Fibroblast of skin of right biceps (primary cell): ENCODE measurements at regions not wholly inside any gene's neighbourhood (a gene's known extent, or its start where the extent isn't known, plus 50 kb on each side); places are given as distances from the start of the nearest gene placed in this dataset.

Experiments used
- DNase-seq: peaks from one replicate; pipeline ENCODE4 v3.0.0-alpha.2; 2013

DNA sequence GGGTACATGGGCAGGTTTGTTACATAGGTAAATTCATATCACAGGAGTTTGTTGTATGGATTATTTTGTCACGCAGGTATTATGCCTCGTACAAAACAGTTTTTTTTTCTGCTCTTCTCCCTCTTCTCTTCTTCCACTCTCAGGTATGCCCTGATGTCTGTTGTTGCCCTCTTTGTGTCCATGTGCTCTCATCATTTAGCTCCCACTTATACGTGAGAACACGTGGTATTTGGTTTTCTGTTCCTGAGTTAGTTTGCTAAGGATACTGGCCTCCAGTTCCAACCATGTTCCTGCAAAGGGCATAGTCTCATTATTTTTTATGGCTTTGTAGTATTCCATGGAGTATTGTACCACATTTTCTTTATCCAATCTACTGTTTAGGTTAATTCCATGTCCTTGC, 65.7 kb downstream of the UNC5CL start:
- DNase-seq, result no peak

DNA sequence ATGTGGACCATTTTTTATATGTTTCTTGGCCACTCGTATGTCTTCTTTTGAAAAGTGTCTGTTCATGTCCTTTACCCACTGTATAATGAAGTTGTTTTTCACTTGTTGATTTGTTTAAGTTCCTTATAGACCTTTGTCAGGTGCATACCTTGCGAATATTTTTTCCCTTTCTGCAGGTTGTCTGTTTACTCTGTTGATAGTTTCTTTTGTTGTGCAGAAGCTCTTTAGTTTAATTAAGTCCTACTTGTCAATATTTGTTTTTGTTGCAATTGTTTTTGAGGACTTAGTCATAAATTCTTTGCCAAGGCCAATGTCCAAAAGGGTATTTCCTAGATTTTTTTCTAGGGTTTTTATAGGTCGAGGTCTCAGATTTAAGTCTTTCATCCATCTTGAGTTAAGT, 66.2 kb downstream of the UNC5CL start:
- DNase-seq, result no peak

DNA sequence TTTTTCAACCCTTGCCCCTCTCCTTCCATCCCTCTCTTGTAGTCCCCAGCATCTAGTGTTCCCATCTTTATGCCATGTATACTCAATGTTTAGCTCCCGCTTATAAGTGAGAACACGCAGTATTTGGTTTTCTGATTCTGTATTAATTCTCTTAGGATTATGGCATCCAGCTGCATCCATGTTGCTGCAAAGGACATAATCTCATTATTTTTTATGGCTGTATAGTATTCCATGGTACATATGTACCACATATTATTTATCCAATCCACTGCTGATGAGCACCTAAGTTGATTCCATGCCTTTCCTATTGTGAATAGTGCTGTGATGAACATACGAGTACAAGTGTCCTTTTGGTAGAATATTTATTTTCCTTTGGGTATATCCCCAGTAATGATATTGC, 66.8 kb downstream of the UNC5CL start:
- DNase-seq, result no peak

DNA sequence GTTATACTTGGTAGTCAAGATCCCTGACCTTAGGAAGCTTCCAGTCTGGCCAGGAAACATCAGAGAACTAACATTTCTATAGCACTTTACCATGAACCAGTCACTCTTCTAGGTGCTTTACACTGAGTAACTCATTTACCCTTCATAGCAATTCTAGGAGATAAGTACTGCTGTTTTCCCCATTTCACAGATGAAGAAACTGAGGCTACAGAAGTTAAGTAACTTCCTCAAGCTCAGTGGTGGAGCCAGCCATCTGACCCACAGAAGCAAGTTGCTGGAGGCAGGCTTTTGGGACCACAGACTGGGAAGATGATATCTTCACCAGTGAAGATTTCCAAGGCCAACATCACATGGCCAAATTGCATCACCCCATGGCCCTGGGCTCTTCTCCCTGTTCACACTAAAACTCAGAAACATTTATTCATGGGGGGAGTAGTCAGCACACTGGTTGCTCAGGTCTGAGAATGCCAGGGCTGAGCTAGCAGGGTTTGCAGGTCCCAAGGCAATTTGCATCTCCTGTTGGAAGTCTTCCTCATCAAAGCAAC, 70.3 kb downstream of the UNC5CL start:
- no peak for DNase-seq

DNA sequence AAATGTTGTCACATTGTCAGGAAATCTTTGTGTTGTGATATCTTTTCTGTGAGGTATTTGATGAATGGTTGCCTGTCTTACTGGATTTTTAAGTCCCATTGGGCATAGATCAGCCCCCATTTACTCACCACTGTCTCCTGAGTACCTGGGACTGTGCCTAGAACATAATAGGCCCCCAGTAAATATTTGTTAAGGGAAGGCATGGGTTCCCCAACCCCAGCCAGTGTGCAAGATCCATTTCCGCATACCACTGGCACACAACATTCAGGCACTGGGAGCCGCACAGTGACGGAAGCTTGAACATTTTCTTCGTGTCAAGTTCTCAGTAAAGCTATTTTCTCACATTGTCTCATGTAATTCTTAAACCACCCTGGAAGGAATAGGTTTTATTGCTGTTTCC, 72.2 kb downstream of the UNC5CL start:
- no peak for DNase-seq

DNA sequence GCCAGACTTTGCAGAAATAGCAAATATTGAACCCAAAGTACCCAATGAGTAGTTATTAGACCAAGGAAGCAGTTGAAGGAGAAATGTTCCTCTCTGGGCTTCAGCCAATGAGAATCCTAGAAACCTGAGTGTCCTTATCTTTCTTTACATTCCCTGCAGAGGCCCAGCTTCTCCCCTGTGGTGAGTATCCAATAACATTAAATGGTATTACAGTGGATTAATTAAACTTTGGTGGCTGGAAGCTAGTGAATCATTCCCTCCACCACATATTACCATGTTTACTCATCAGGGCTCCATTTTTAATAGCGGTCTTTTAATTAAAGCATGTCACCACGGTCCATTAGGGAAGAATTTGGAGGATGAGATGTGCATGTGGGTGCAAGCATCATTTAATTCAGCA, 74.0 kb downstream of the UNC5CL start:
- peak; percentile 75 for DNase-seq

DNA sequence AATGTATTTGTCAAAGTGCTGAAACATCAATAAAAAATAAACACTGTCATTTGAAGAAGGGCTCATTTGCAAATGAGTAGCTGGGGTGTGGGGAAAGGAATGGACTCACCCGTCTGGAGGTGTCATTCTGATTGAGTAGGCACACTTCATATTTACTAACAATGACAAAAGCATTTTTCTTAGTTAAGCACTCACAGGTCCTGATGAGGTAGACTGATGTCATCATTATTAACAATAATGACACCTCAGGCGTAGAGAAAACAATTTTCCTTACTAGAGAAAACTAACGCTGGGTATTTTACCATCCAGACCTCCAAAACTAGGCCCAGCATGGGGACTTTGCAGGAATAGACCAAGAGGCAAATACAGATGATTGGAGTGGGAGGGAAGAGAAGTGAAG, 76.0 kb downstream of the UNC5CL start:
- DNase-seq, result no peak

DNA sequence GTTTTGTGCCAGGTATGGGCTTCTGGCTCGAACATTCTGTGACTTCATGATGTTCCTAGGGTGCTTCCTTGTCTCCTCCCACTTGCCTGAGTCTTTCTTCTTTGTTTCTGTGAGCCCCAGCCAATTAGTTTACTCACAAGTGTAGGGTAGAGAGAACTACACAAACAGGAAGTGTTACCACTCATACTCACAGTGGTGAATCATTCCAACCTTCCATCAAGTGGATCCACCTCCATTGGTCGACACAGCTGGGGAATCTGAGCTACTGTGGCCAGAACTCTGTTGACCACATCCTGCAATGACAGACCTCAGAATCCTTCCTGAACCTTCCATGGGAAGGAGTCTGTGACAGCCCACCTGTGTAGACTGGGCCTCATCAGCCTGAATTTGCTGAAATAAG, 76.8 kb downstream of the UNC5CL start:
- peak; percentile 94 for DNase-seq

DNA sequence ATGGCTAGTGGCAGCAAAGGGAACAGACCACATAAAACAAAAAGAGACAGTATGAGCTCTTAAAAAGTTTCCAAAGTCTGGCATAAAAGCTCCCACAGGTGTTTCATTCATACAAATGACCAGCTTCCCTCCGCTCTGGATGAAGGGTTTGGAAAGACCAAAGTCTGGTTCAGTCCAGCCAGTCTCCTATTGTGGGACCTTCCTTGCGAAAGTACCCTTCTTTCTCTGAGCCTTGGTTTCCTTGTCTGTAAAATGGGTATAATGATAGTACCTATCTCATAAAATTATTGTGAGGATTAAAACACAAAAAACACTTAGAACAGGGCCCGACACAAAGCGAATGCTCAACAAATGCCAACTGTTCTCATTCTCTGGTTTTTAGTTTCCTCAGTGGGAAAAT, 77.2 kb downstream of the UNC5CL start:
- no peak for DNase-seq

DNA sequence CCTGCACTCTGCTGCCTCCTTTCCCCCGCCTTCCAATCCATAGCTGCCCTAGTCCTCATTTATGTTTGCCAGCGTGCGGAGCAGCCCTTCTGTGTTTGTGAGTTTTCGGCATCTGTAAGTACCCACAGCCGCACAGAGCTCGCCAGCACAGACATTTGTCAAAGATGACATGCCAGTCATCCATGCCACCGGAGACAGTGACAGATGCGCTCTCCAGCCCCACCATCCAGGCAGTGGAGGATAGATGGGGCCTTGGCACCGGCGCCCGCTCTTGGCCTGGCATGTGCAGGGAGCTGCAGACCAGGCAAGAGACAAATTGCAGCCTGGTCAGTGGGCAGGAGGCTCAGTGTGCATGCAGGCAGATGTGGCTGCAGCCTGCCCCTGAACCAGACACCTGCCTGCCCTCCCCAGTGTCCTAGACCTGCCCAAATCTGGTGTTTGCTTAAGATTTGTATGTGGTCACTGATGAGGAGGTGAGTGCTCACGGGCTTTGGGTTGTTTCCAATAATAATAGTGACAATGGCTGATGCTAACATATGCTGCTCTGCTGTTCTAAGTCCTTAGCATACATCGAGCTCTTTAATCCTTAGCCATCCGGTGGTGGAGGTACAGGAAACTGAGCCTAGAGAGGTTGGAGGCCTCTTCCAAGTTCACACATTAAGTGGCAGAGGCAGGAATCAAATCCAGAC, 78.1 kb downstream of the UNC5CL start:
- DNase-seq, result no peak

DNA sequence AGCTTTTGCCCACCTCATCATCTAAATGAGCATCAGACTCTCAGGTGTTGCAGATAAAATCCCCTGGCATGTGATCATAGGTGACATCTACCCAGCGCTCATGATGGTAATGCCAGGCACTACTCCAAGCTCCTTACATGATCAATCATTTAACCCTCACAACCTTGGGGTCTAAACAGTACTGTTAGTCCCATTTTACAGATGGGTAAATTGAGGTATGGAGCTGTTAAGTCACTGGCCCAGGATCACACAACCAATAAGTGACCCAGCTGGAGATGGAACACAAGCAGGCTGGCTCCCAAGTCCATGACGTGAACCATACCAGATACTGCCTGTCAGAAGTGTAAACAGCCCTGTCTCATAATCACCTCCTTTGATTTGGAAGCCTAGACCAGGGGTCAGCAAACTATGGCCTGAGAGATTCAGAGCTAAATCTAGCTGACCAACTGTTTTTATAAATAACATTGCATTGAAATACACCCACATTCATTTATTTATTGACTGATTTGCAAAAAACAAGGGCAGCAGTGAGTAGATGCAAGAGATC, 79.2 kb downstream of the UNC5CL start:
- no peak for DNase-seq

DNA sequence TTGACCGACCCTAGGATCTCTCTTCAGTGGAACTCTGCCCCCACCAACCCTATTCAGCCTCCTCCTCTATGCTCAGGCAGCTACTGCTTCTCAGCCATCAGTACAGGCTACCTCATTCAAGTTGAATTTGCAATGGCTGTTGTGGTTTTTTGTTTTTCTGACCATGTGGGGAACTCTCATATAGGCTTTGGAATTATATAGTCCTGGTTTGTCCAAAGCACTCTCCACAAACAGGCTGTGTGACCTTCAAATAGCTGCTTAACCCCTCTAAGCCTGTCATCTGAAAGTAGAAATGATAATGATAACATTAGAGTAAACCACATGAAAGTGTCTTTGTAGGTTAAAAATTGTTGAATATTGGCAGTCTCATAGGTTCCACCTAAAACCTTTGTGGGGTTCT, 80.3 kb downstream of the UNC5CL start:
- peak; percentile 55 for DNase-seq

DNA sequence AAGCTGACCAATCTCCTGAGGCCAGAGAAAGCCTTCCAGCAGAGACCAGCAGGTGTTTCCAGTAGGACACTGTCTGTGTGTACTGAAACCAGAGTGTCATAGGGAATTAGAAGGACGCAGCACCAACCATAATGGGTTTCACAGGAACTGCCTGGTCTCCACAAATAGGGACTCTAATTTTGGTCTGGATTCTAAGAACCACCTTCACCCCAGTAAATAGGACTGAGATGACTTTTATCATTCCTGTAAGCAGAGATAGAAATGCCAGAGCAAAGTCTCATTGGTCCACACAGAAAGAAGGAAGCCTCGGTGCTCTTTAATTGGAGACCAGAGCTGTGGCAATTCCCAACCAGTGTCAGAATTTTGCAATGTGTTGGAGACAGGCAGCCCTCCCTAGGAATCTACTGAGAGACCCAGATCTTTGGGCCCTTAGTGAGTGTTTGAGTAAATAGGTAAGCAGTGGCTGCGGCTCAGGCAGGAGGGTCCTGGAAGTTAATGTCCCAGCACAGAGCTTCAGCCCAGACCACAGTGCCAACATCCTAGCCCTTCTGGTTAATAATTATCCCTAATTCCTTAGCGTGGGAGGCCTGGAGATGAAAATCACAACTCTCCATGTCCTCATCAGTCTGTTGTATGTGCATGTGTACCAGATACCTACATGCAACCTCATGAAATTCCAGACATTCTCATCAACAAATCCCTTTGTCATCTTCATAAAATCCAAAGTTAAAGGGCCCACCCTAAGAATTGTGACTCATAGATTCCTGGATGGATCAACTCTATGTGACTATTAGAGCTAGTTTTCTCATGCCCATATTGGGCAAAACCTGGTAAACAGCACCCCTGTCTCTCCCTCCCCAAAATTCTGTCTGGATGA, 81.2 kb downstream of the UNC5CL start:
- DNase-seq, result peak; percentile 95

DNA sequence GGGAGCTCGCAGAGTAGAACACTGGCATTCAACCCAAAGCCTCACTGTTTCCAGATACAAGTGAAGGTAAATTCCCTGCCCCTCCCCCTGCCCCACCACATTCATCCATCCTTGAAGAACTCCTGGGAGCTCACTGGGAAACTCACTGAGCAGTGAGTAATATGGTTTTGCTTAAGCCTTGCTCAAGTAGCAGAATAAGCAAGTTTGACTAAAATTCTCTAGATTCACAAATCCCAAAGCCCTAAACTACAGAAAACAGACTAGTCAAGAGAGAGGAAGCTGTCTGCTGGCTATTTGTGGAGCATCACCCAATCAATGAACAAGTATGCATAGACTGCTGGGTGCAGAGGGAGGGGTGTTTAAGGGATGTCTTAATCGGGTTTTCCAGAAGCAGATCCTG, 82.1 kb downstream of the UNC5CL start:
- peak; percentile 85 for DNase-seq

DNA sequence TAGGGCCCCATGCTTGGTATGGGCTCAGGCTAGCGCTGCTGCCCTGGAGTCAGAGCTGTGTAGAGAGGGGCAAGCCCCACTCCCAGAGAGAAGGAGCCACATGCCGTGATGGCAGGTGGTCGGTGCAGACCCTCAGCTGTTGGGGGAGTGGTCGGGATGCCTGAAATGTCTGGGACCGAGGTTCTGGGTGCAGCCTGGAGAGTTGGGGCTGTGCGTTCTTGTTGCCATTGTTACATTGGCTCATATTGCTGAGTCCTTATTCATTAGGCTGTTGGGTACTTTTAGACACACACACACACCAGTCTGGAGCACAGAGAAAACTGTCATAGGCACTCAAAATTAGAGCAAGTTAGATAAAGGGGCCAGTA, 83.9 kb downstream of the UNC5CL start:
- DNase-seq, result no peak

DNA sequence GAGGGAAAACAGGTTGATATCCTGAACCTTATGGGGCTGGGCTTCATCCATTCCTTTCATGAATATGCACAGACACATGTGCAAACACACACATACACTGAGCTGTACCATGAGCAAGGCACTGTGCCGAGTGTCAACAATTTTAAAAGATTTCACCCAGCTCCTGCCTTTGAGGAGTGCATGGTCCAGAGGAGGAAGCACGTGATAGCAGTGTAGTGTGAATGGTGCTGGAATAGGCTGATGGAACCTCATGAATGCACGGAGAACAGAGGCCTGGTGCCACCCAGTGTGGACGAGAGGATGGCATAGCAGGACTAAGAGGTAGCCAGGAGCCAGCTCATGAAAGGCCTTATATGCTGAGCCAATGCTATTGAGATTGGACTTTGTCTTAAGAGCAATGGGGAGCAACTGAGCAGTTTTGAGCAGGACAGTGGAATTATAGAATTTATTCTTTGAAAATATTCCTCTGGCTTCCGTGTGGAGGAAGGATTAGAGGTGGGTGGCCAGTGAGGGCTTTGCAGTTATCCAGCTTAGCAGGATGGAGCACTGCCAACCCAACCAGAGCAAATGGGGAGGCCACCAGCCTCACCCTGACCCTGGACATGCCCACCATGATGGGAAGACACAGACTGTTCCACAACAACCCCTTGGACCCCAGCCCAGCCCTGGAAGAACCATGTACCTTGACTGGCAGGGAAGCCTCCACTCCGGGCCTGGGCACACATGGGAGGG, 84.4 kb downstream of the UNC5CL start:
- no peak for DNase-seq

DNA sequence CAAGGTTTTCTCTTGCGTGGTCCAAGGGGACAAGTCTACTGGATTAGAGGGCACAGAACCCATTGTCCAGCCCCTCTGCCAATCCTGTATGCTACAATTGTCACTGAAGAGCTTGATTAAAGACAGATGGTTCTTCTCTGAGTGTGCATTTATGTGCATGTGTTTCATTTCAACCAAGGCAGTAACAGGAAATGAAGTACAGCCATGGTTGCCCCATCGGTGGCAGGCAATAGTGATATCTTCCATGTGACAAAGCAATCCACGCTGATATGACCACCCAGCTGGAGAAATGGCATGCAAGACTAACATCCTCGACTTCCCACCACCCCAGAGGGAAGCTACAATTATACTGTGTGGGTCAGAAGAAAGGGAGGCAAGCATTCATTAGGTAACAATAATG, 85.5 kb downstream of the UNC5CL start:
- peak; percentile 55 for DNase-seq

DNA sequence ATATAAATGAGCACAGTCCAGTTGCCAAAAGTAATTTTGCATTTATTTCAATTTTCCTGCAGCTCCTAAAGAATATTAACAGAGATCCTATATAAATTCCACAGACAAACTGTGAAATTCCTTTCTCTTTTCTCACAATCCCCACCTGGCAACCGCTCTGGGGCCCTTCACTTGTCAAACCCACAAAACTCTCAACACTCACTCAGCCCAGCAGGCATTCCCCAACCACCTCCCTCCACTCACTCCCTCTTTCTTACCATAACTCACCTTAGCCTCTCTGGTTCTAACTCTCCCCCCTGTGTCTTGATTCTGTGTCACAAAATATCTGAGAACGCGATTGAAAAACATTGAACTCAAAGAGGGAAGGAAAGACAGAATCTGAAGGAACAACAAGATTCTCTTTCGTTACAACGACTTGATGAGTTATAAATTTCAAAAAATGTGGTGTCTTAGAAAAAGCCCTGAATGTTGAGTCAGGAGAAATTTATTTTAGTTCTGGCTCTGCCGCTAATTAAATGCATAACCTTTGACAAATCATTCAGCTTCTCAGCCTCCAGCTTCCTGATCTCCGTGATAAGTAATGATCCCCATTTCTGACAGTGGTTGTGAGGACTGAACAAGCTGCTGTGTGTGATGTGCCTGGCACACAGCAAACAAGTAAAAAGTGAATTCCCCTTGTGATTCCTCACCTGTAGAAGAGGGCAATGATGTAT, 87.9 kb downstream of the UNC5CL start:
- DNase-seq, result peak; percentile 90

DNA sequence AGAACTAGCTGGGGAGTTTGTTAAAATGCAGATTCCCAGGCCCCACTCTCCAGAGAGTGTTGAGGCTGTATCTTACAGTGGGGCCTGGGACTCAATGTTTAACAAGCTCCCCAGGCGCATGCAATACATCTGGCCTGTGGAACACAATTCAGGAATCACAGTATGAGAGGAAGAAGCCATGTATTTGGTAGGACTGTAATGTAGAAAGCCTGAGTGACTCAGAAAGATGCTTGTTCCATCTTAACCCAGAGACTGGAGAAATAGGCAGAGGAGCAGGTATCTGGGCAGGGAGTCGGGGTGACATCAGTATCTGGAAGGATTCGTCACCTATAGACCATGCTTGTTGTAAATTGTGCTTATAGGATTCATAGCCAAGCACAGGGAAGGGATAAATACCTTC, 90.5 kb downstream of the UNC5CL start:
- DNase-seq, result peak; percentile 51

DNA sequence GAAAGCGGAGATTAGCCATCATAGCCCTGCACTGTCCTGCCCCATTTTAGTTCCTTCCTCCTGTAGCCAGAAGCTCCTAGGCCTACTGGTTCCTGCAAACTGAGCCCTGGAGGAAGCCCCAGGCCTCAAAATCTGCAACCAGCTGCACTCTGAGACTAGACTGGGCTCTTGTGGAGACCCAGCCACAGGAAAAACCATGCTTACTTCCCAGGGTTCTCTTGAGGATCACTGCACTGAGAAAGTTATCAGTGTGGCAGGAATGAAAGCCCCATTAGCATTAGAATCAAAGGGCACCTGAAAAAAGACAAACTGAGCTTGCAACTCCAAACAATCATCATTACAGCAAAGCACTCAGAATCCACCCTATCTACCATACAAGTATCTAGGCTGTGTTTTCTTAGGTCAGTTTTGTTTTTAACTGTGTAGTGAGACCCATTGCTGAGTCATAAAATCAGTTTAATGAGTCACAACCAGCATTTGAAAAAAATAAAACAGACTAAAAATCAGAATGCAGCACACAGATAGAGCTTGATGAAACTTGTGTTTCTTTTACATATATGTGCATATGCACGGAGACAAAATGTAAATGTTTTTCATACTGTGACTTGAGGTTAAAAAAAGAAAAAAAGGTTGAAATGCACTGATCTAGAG, 91.0 kb downstream of the UNC5CL start:
- DNase-seq, result peak; percentile 79

DNA sequence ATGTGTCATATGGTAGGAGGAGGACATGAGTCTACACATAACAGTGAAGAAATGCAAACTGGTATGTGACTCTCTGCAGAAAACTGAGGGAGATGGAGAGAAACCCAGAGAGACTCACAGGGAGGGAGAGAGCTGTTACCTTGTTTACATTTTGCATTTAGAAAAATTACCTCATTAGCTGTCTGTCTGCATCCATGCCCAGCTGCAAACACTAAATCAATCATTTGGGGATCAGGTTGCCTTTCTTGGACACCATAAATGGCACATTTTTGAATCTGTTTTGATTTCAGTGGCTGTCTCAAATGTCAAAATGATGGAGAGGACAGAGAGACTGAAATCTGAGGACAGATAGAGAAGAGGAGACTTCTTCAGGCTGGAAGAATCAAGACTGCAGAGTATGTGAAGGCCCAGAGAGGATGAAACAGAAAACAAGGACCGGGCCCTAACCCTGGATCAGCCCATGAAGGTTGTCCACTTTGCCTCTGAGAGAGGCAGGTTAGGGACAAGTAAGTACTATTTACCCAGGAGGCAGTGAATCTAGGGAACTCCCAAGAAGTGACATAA, 92.2 kb downstream of the UNC5CL start:
- DNase-seq, result peak; percentile 18

DNA sequence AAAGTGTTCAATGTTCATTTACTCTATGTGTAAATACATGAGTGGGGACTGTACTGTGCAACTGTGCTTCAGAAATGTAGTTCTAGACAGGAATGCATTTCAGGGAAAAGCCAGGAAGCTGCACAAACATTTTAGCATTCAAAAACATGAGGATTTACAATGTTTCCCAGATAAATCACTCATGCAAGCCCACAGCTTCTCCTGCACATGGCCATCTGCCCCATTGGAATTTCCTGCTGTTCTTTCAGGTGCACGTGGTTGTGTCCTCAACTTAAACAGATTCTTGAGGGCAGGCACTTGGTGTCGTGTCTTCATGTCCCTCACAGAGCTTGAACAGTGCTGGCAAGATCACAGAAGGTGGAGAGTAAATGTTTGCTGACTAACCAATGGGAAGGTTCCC, 101.5 kb downstream of the UNC5CL start:
- DNase-seq, result peak; percentile 70
